ENCODE measurements at regions not wholly inside any gene's neighbourhood (a gene's known extent, or its start where the extent isn't known, plus 50 kb on each side); places are given as distances from the start of the nearest gene placed in this dataset.

- no peak for DNase-seq
Observed at GRCh38 chr13:72435251-72435650, 292.2 kb downstream of the MZT1 start.

GRCh38 chr13:72431981-72432682, 295.3 kb downstream of the MZT1 start:
- DNase-seq = peak; percentile 48

GRCh38 chr13:72430923-72431322, 296.5 kb downstream of the MZT1 start:
- DNase-seq = peak; percentile 51

GRCh38 chr13:72427757-72428528, 299.5 kb downstream of the MZT1 start:
- no peak for DNase-seq

GRCh38 chr13:72424059-72424458, 303.4 kb downstream of the MZT1 start:
- no peak for DNase-seq

- DNase-seq = no peak
Observed at GRCh38 chr13:72415817-72416216, 311.6 kb downstream of the MZT1 start.

GRCh38 chr13:72412481-72412880, 314.9 kb downstream of the MZT1 start:
- no peak for DNase-seq

- DNase-seq = no peak
Observed at GRCh38 chr13:72405441-72405840, 322.0 kb downstream of the MZT1 start.

- no peak for DNase-seq
Observed at GRCh38 chr13:72403396-72404010, 323.9 kb downstream of the MZT1 start.

- no peak for DNase-seq
Observed at GRCh38 chr13:72400856-72401255, 326.6 kb downstream of the MZT1 start.

GRCh38 chr13:72399351-72399750, 328.1 kb downstream of the MZT1 start:
- no peak for DNase-seq

GRCh38 chr13:72397265-72397664, 330.2 kb downstream of the MZT1 start:
- DNase-seq = no peak

- no peak for DNase-seq
Observed at GRCh38 chr13:72390909-72391308, 336.5 kb downstream of the MZT1 start.

GRCh38 chr13:72386138-72386684, 341.2 kb downstream of the MZT1 start:
- no peak for DNase-seq

- no peak for DNase-seq
Observed at GRCh38 chr13:72384879-72385278, 342.6 kb downstream of the MZT1 start.

- DNase-seq = no peak
Observed at GRCh38 chr13:72384186-72384823, 343.1 kb downstream of the MZT1 start.

- no peak for DNase-seq
Observed at GRCh38 chr13:72383646-72384045, 343.8 kb downstream of the MZT1 start.

GRCh38 chr13:72379581-72379980, 347.8 kb downstream of the MZT1 start:
- no peak for DNase-seq

GRCh38 chr13:72368031-72368430, 359.4 kb downstream of the MZT1 start:
- no peak for DNase-seq

GRCh38 chr13:72346716-72347115, 380.7 kb downstream of the MZT1 start:
- no peak for DNase-seq

GRCh38 chr13:72342364-72342763, 385.1 kb downstream of the MZT1 start:
- no peak for DNase-seq

GRCh38 chr13:72341904-72342303, 385.5 kb downstream of the MZT1 start:
- no peak for DNase-seq

All from NCI-H2171 treated with DMSO at 0.1 percent for 48 hours (cell line).